Dermis microvascular lymphatic vessel endothelial cell (primary cell): ENCODE measurements at regions not wholly inside any gene's neighbourhood (a gene's known extent, or its start where the extent isn't known, plus 50 kb on each side); places are given as distances from the start of the nearest gene placed in this dataset.
"Not testable (repeated sequence)": the region's sequence is repeated elsewhere in the genome, so short reads cannot be mapped to it uniquely, and the experiment has no call there.

Experiments used
- DNase-seq, 2 donors: peaks; one replicate each; pipeline versions ENCODE4 v3.0.0 to v3.0.0-alpha.2; 2010; ENCODE audit warnings: low read depth in 2 of 2

- no peak for DNase-seq
Measured at GRCh38 chr6:102798636-102799035, 1405.1 kb downstream of the GRIK2 start.

GRCh38 chr6:102793752-102794151, 1400.2 kb downstream of the GRIK2 start:
- no peak for DNase-seq

GRCh38 chr6:102774326-102774725, 1380.8 kb downstream of the GRIK2 start:
- DNase-seq = no peak

GRCh38 chr6:102773636-102774035, 1380.1 kb downstream of the GRIK2 start:
- DNase-seq = no peak

- no peak for DNase-seq
Measured at GRCh38 chr6:102766963-102767362, 1373.5 kb downstream of the GRIK2 start.

- no peak for DNase-seq
Measured at GRCh38 chr6:102764317-102764716, 1370.8 kb downstream of the GRIK2 start.

- no peak for DNase-seq
Measured at GRCh38 chr6:102763891-102764290, 1370.4 kb downstream of the GRIK2 start.

GRCh38 chr6:102761872-102762271, 1368.4 kb downstream of the GRIK2 start:
- DNase-seq = no peak

- no peak for DNase-seq
Measured at GRCh38 chr6:102759415-102759814, 1365.9 kb downstream of the GRIK2 start.

GRCh38 chr6:102758536-102758935, 1365.0 kb downstream of the GRIK2 start:
- DNase-seq = not testable (repeated sequence)

GRCh38 chr6:102749210-102749971, 1355.9 kb downstream of the GRIK2 start:
- DNase-seq = no peak

GRCh38 chr6:102746941-102747340, 1353.4 kb downstream of the GRIK2 start:
- DNase-seq = no peak

GRCh38 chr6:102742754-102743356, 1349.3 kb downstream of the GRIK2 start:
- DNase-seq = no peak

GRCh38 chr6:102742028-102742427, 1348.5 kb downstream of the GRIK2 start:
- DNase-seq = no peak

- no peak for DNase-seq
Measured at GRCh38 chr6:102736941-102737368, 1343.4 kb downstream of the GRIK2 start.

GRCh38 chr6:102732898-102733297, 1339.4 kb downstream of the GRIK2 start:
- no peak for DNase-seq

GRCh38 chr6:102722086-102722485, 1328.6 kb downstream of the GRIK2 start:
- DNase-seq = not testable (repeated sequence)

- DNase-seq = no peak
Measured at GRCh38 chr6:102717737-102718456, 1324.4 kb downstream of the GRIK2 start.

GRCh38 chr6:102717252-102717651, 1323.7 kb downstream of the GRIK2 start:
- no peak for DNase-seq

GRCh38 chr6:102701019-102701418, 1307.5 kb downstream of the GRIK2 start:
- no peak for DNase-seq

- no peak for DNase-seq
Measured at GRCh38 chr6:102686461-102686860, 1293.0 kb downstream of the GRIK2 start.

- no peak for DNase-seq
Measured at GRCh38 chr6:102680413-102680812, 1286.9 kb downstream of the GRIK2 start.

GRCh38 chr6:102679865-102680264, 1286.4 kb downstream of the GRIK2 start:
- DNase-seq = no peak
